G401.6 (cell line): ENCODE measurements at regions not wholly inside any gene's neighbourhood (a gene's known extent, or its start where the extent isn't known, plus 50 kb on each side); places are given as distances from the start of the nearest gene placed in this dataset.

ENCODE experiments used
- FAIRE-seq: peaks from 2 replicates; lab custom pipeline; 2012; peaks lifted over from hg19 to GRCh38; lab: Jason Lieb, UNC

GRCh38 chr10:14391342-14391741 lies 60.6 kb upstream of the FRMD4A start:
- no peak for FAIRE-seq

GRCh38 chr10:14389981-14390590 lies 59.4 kb upstream of the FRMD4A start:
- FAIRE-seq = peak; percentile 19

- peak; percentile 94 for FAIRE-seq
Observed at GRCh38 chr10:14385596-14386593, 55.2 kb upstream of the FRMD4A start.

- FAIRE-seq = no peak
Observed at GRCh38 chr10:14384915-14385314, 54.2 kb upstream of the FRMD4A start.

- peak; percentile 45 for FAIRE-seq
Observed at GRCh38 chr10:14384116-14384730, 53.5 kb upstream of the FRMD4A start.

GRCh38 chr10:14383266-14383665 lies 52.5 kb upstream of the FRMD4A start:
- FAIRE-seq = peak; percentile 95

GRCh38 chr10:14382531-14382930 lies 51.8 kb upstream of the FRMD4A start:
- no peak for FAIRE-seq

GRCh38 chr10:14382022-14382421 lies 51.3 kb upstream of the FRMD4A start:
- FAIRE-seq = peak; percentile 99

- no peak for FAIRE-seq
Observed at GRCh38 chr10:14381475-14381874, 50.8 kb upstream of the FRMD4A start.

GRCh38 chr10:14380746-14381145 lies 50.0 kb upstream of the FRMD4A start:
- FAIRE-seq = peak; percentile 15
